H9 (cell line): ENCODE measurements at regions not wholly inside any gene's neighbourhood (a gene's known extent, or its start where the extent isn't known, plus 50 kb on each side); places are given as distances from the start of the nearest gene placed in this dataset.

Source experiments
- DNase-seq: peaks from one replicate; pipeline ENCODE4 v3.0.0-alpha.2; 2017
- H2AFZ ChIP-seq: one replicate; pipeline ENCODE4 v1.6.1; 2013; ENCODE audit warnings: mild to moderate bottlenecking, low read length, control low read depth, moderate library complexity
- H2AK5ac ChIP-seq: 2 replicates; pipeline ENCODE4 v1.6.1; 2013; ENCODE audit warnings: low read length, control low read depth, mixed read lengths; ENCODE audit not compliant: insufficient read length
- H2BK120ac ChIP-seq: one replicate; pipeline ENCODE4 v1.6.1; 2013; ENCODE audit warnings: low read depth, mild to moderate bottlenecking, low read length, control low read depth, inconsistent platforms; ENCODE audit not compliant: poor library complexity, severe bottlenecking
- H2BK12ac ChIP-seq: 2 replicates; pipeline ENCODE4 v1.6.1; 2013; ENCODE audit warnings: low read length, control low read depth, mixed read lengths, low read depth; ENCODE audit not compliant: insufficient read length
- H2BK15ac ChIP-seq: 2 replicates; pipeline ENCODE4 v1.6.1; 2013; ENCODE audit warnings: low read depth, low read length, control low read depth
- H2BK20ac ChIP-seq: one replicate; pipeline ENCODE4 v1.6.1; 2013; ENCODE audit warnings: low read depth, mild to moderate bottlenecking, low read length, control low read depth, inconsistent platforms; ENCODE audit not compliant: poor library complexity, severe bottlenecking
- H2BK5ac ChIP-seq: 2 replicates; pipeline ENCODE4 v1.6.1; 2013; ENCODE audit warnings: low read length, control low read depth, mixed read lengths; ENCODE audit not compliant: insufficient read length
- H3K14ac ChIP-seq: 2 replicates; pipeline ENCODE4 v1.6.1; 2013; ENCODE audit warnings: low read length, control low read depth; ENCODE audit not compliant: insufficient read depth
- H3K18ac ChIP-seq: 2 replicates; pipeline ENCODE4 v1.6.1; 2013; ENCODE audit warnings: low read depth, mild to moderate bottlenecking, mixed read lengths, low read length, control low read depth; ENCODE audit not compliant: insufficient read length
- H3K23ac ChIP-seq: 2 replicates; pipeline ENCODE4 v1.6.1; 2013; ENCODE audit warnings: low read length, control low read depth, mixed read lengths, low read depth; ENCODE audit not compliant: insufficient read length
- H3K23me2 ChIP-seq: 2 replicates; pipeline ENCODE4 v1.6.1; 2013; ENCODE audit warnings: low read depth, mild to moderate bottlenecking, mixed read lengths, low read length, control low read depth; ENCODE audit not compliant: insufficient read length, poor library complexity, severe bottlenecking
- H3K27ac ChIP-seq: 2 replicates; pipeline ENCODE4 v1.5.1; 2013; ENCODE audit warnings: low read length, control low read depth, mixed read lengths, low read depth; ENCODE audit not compliant: insufficient read length
- H3K27me3 ChIP-seq: 2 replicates; pipeline ENCODE4 v1.6.1; 2013; ENCODE audit warnings: low read length, control low read depth, inconsistent platforms; ENCODE audit not compliant: insufficient read depth
- H3K4ac ChIP-seq: 2 replicates; pipeline ENCODE4 v1.6.1; 2013; ENCODE audit warnings: low read depth, mild to moderate bottlenecking, control low read depth, inconsistent platforms, low read length, moderate library complexity
- H3K4me1 ChIP-seq: 2 replicates; pipeline ENCODE4 v1.6.1; 2013; ENCODE audit warnings: low read length, control low read depth, inconsistent platforms; ENCODE audit not compliant: insufficient read depth
- H3K4me2 ChIP-seq: 2 replicates; pipeline ENCODE4 v1.6.1; 2013; ENCODE audit warnings: low read length, control low read depth, mixed read lengths; ENCODE audit not compliant: insufficient read length, insufficient read depth
- H3K56ac ChIP-seq: 2 replicates; pipeline ENCODE4 v1.6.1; 2013; ENCODE audit warnings: low read depth, mild to moderate bottlenecking, mixed read lengths, low read length, control low read depth; ENCODE audit not compliant: insufficient read length
- H3K79me1 ChIP-seq: 2 replicates; pipeline ENCODE4 v1.6.1; 2013; ENCODE audit warnings: low read depth, mild to moderate bottlenecking, moderate library complexity, low read length, control low read depth, inconsistent platforms; ENCODE audit not compliant: insufficient read depth, poor library complexity, severe bottlenecking
- H3K79me2 ChIP-seq: 2 replicates; pipeline ENCODE4 v1.6.1; 2013; ENCODE audit warnings: low read length, control low read depth, inconsistent platforms; ENCODE audit not compliant: insufficient read depth
- H3K9ac ChIP-seq: 2 replicates; pipeline ENCODE4 v1.6.1; 2013; ENCODE audit warnings: low read length, control low read depth, mixed read lengths; ENCODE audit not compliant: insufficient read length; ENCODE audit errors: extremely low read depth
- H3K9me3 ChIP-seq: one replicate; pipeline ENCODE4 v1.6.1; 2013; ENCODE audit warnings: low read depth, low read length, inconsistent platforms; ENCODE audit not compliant: control insufficient read depth
- H3T11ph ChIP-seq: one replicate; pipeline ENCODE4 v1.6.1; 2013; ENCODE audit warnings: mild to moderate bottlenecking, low read length, control low read depth, inconsistent platforms
- H4K20me1 ChIP-seq: one replicate; pipeline ENCODE4 v1.6.1; 2013; ENCODE audit not compliant: control insufficient read depth, insufficient read length, insufficient read depth
- H4K5ac ChIP-seq: 2 replicates; pipeline ENCODE4 v1.6.1; 2013; ENCODE audit warnings: low read depth, mild to moderate bottlenecking, mixed read lengths, low read length, control low read depth; ENCODE audit not compliant: insufficient read length
- H4K8ac ChIP-seq: replicated peaks from 2 replicates; pipeline ENCODE4 v1.6.1; 2013; ENCODE audit warnings: low read length, control low read depth, mixed read lengths, low read depth; ENCODE audit not compliant: insufficient read length
- H4K91ac ChIP-seq: 2 replicates; pipeline ENCODE4 v1.6.1; 2013; ENCODE audit warnings: low read depth, mild to moderate bottlenecking, moderate library complexity, mixed read lengths, low read length, control low read depth; ENCODE audit not compliant: insufficient read length
- H3K27ac Mint-ChIP-seq, 3 experiments: 2 replicates in 2 of 3; 3 replicates in 1 of 3; pipeline ENCODE4 v1.8.0; 2020 to 2021; ENCODE audit warnings: mixed read lengths in 3 of 3, mild to moderate bottlenecking in 1 of 3, moderate library complexity in 1 of 3
- H3K27me3 Mint-ChIP-seq: 2 replicates; pipeline ENCODE4 v1.8.0; 2021; ENCODE audit warnings: low read depth, mild to moderate bottlenecking, moderate library complexity, mixed read lengths
- H3K36me3 Mint-ChIP-seq, 3 experiments: 2 replicates in 2 of 3; 3 replicates in 1 of 3; pipeline ENCODE4 v1.8.0; 2020 to 2021; ENCODE audit warnings: low read depth in 3 of 3, mixed read lengths in 3 of 3; ENCODE audit not compliant: insufficient read depth in 1 of 3
- H3K4me1 Mint-ChIP-seq, 2 experiments: 2 replicates each; pipeline ENCODE4 v1.8.0; 2020; ENCODE audit warnings: mixed read lengths in 2 of 2
- H3K4me3 Mint-ChIP-seq, 2 experiments: 2 replicates in 1 of 2; 3 replicates in 1 of 2; pipeline ENCODE4 v1.8.0; 2020 to 2021; ENCODE audit warnings: mild to moderate bottlenecking in 2 of 2, mixed read lengths in 2 of 2, moderate library complexity in 1 of 2
- H3K9me3 Mint-ChIP-seq, 2 experiments: 2 replicates in 1 of 2; 3 replicates in 1 of 2; pipeline ENCODE4 v1.8.0; 2020; ENCODE audit warnings: mild to moderate bottlenecking in 2 of 2, mixed read lengths in 2 of 2, moderate library complexity in 1 of 2
- WGBS: extraction: QIAGEN DNeasy Blood & Tissue Kit; methylation state at CpG from one replicate; pipeline ENCODE4 v1.1.7; 2013; ENCODE audit warnings: missing lambda C conversion rate, low lambda C conversion rate, mixed read lengths; ENCODE audit not compliant: insufficient read length; ENCODE audit errors: extremely low coverage; 5-methylcytosine and 5-hydroxymethylcytosine counted together
- TF ChIP-seq, protein P1 (sequence below): fragments of 200-600 bp; sonication (generic); conservative IDR thresholded peaks from 3 replicates; pipeline ENCODE4 v1.8.0; 2021; ENCODE audit warnings: antibody characterized with exemption, mild to moderate bottlenecking

GRCh38 chr5:159802661-159803060, 113.6 kb upstream of the ADRA1B start:
- no peak overlapping the region for H3K14ac ChIP-seq
- no peak overlapping the region for H3T11ph ChIP-seq
- Mint-ChIP-seq H3K36me3 (peaks cover 0 to 5% (median 4%) of the 10 kb centered on the region in 3 experiments; a peak in 4 of 7 replicates), H3K4me1 (0 out of 4 replicates have a peak, but pooled peaks cover 0 to 8% of the 10 kb centered on the region in 2 experiments), H3K27me3 (no peaks in the 10 kb centered on the region; the same call in 1 of the 2 replicates), H3K27ac (no peak overlapping the region), H3K4me3 (no peak overlapping the region), H3K9me3 (peaks cover 9 to 13% of the 10 kb centered on the region in 2 experiments)
- no peaks in the 10 kb centered on the region for H3K27me3 ChIP-seq
- H3K79me2 ChIP-seq: no peaks in the 10 kb centered on the region
- no peak overlapping the region for H2AK5ac ChIP-seq
- no peaks in the 10 kb centered on the region for H4K20me1 ChIP-seq
- H3K23ac ChIP-seq: no peak overlapping the region
- H3K18ac ChIP-seq: no peak overlapping the region
- H3K4me1 ChIP-seq: no peaks in the 10 kb centered on the region
- no peak overlapping the region for H4K8ac ChIP-seq
- H3K79me1 ChIP-seq: no peaks in the 10 kb centered on the region
- no peak overlapping the region for H2BK20ac ChIP-seq
- H4K91ac ChIP-seq: no peak overlapping the region
- H2BK12ac ChIP-seq: no peak overlapping the region
- no peak overlapping the region for H2BK15ac ChIP-seq
- no peaks in the 10 kb centered on the region for H3K9me3 ChIP-seq
- H2BK120ac ChIP-seq: no peak overlapping the region
- DNase-seq: no peak
- no peak overlapping the region for H4K5ac ChIP-seq
- TF ChIP-seq, protein P1, sequence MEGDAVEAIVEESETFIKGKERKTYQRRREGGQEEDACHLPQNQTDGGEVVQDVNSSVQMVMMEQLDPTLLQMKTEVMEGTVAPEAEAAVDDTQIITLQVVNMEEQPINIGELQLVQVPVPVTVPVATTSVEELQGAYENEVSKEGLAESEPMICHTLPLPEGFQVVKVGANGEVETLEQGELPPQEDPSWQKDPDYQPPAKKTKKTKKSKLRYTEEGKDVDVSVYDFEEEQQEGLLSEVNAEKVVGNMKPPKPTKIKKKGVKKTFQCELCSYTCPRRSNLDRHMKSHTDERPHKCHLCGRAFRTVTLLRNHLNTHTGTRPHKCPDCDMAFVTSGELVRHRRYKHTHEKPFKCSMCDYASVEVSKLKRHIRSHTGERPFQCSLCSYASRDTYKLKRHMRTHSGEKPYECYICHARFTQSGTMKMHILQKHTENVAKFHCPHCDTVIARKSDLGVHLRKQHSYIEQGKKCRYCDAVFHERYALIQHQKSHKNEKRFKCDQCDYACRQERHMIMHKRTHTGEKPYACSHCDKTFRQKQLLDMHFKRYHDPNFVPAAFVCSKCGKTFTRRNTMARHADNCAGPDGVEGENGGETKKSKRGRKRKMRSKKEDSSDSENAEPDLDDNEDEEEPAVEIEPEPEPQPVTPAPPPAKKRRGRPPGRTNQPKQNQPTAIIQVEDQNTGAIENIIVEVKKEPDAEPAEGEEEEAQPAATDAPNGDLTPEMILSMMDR: no peak
- no peak overlapping the region for H3K56ac ChIP-seq
- no peak overlapping the region for H3K9ac ChIP-seq
- no peaks in the 10 kb centered on the region for H3K23me2 ChIP-seq
- no peak overlapping the region for H3K27ac ChIP-seq
- no peak overlapping the region for H3K4ac ChIP-seq
- no peak overlapping the region for H2BK5ac ChIP-seq
- H2AFZ ChIP-seq: no peak overlapping the region
- no peak overlapping the region for H3K4me2 ChIP-seq
- WGBS: no CpG with 5 or more reads among the region's 1 CpG
